ENCODE measurements at regions not wholly inside any gene's neighbourhood (a gene's known extent, or its start where the extent isn't known, plus 50 kb on each side); places are given as distances from the start of the nearest gene placed in this dataset.
"Not testable (repeated sequence)": the region's sequence is repeated elsewhere in the genome, so short reads cannot be mapped to it uniquely, and the experiment has no call there.

GRCh38 chr14:106622200-106622745 is 1095.9 kb downstream of the TMEM121 start:
- H3K27me3 ChIP-seq (ENCODE audit: insufficient read depth, poor library complexity, severe bottlenecking), result no peaks in the 10 kb centered on the region
- no peak overlapping the region for H3K4me3 ChIP-seq (replicated peaks; ENCODE audit: insufficient read depth, low read length)
- DNase-seq (ENCODE audit: low read depth in 1 of 2, low spot score in 1 of 2), result no peak
- H3K27ac ChIP-seq (replicated peaks), result no peak overlapping the region
- TF ChIP-seq REST (IDR thresholded peaks at IDR 0.05; ENCODE audit: insufficient replicate concordance, low read depth), result no peak
- TF ChIP-seq, protein P1, sequence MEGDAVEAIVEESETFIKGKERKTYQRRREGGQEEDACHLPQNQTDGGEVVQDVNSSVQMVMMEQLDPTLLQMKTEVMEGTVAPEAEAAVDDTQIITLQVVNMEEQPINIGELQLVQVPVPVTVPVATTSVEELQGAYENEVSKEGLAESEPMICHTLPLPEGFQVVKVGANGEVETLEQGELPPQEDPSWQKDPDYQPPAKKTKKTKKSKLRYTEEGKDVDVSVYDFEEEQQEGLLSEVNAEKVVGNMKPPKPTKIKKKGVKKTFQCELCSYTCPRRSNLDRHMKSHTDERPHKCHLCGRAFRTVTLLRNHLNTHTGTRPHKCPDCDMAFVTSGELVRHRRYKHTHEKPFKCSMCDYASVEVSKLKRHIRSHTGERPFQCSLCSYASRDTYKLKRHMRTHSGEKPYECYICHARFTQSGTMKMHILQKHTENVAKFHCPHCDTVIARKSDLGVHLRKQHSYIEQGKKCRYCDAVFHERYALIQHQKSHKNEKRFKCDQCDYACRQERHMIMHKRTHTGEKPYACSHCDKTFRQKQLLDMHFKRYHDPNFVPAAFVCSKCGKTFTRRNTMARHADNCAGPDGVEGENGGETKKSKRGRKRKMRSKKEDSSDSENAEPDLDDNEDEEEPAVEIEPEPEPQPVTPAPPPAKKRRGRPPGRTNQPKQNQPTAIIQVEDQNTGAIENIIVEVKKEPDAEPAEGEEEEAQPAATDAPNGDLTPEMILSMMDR (IDR thresholded peaks at IDR 0.05; ENCODE audit: insufficient read depth, low read length), result no peak
- TF ChIP-seq GABPA (IDR thresholded peaks at IDR 0.05; ENCODE audit: low read depth), result no peak
- no peak for TF ChIP-seq POLR2AphosphoS5 (IDR thresholded peaks at IDR 0.05; ENCODE audit: low read depth)
- TF ChIP-seq SPI1 (IDR thresholded peaks at IDR 0.05; ENCODE audit: borderline replicate concordance, low read depth), result no peak

- peak in 1 of 2 experiments; percentile 46 for DNase-seq (ENCODE audit: low read depth in 1 of 2, low spot score in 1 of 2)
- Histone ChIP-seq H3K27ac (replicated peaks) (peak overlapping the region; percentile 57), H3K27me3 (ENCODE audit: insufficient read depth, poor library complexity, severe bottlenecking) (no peaks in the 10 kb centered on the region), H3K4me3 (replicated peaks; ENCODE audit: insufficient read depth, low read length) (no peak overlapping the region)
- TF ChIP-seq SPI1 (IDR thresholded peaks at IDR 0.05; ENCODE audit: borderline replicate concordance, low read depth) (no peak), POLR2AphosphoS5 (IDR thresholded peaks at IDR 0.05; ENCODE audit: low read depth) (no peak), REST (IDR thresholded peaks at IDR 0.05; ENCODE audit: insufficient replicate concordance, low read depth) (no peak)
- TF ChIP-seq, protein P1 (IDR thresholded peaks at IDR 0.05; ENCODE audit: insufficient read depth, low read length), result no peak
Observed at GRCh38 chr14:106625186-106625585, 1098.8 kb downstream of the TMEM121 start.

- not testable (repeated sequence) for DNase-seq (ENCODE audit: low read depth in 1 of 2, low spot score in 1 of 2); H3K27me3 ChIP-seq (ENCODE audit: insufficient read depth, poor library complexity, severe bottlenecking); H3K4me3 ChIP-seq (replicated peaks; ENCODE audit: insufficient read depth, low read length); H3K27ac ChIP-seq (replicated peaks)
Observed at GRCh38 chr14:106626469-106626868, 1100.1 kb downstream of the TMEM121 start.

- TF ChIP-seq, protein P1 (IDR thresholded peaks at IDR 0.05; ENCODE audit: insufficient read depth, low read length), result peak; percentile 33
- TF ChIP-seq SPI1 (IDR thresholded peaks at IDR 0.05; ENCODE audit: borderline replicate concordance, low read depth), result peak; percentile 40; the same call in 1 of the 2 replicates
- H3K27me3 ChIP-seq (ENCODE audit: insufficient read depth, poor library complexity, severe bottlenecking); H3K4me3 ChIP-seq (replicated peaks; ENCODE audit: insufficient read depth, low read length); H3K27ac ChIP-seq (replicated peaks): not testable (repeated sequence)
- peak in 1 of 2 experiments; percentile 67 for DNase-seq (ENCODE audit: low read depth in 1 of 2, low spot score in 1 of 2)
Observed at GRCh38 chr14:106626942-106627588, 1100.7 kb downstream of the TMEM121 start.
